Panc1 (cell line): ENCODE measurements at regions not wholly inside any gene's neighbourhood (a gene's known extent, or its start where the extent isn't known, plus 50 kb on each side); places are given as distances from the start of the nearest gene placed in this dataset.

Experiments
- ATAC-seq: fragments of 200-7000 bp; cut with Tn5 transposase; 2 replicates; pipeline ENCODE4 v1.9.1; 2020; ENCODE audit warnings: mild to moderate bottlenecking, moderate library complexity
- BruUV-seq: library from RNA; stranded (reverse); fragments of 400-500 nt; replicated peaks from 2 replicates; lab custom pipeline; 2021; lab: Mats Ljungman, UMichigan
- CTCF ChIA-PET: fragments of 300-600 bp; sonication (Branson Sonifier 250); formaldehyde crosslinking; loops from one replicate; lab custom pipeline; 2022; ENCODE audit warnings: antibody characterized with exemption; lab: Charles Lee
- POLR2A ChIA-PET: fragments of 300-600 bp; sonication (Branson Sonifier 250); formaldehyde crosslinking; loops from one replicate; lab custom pipeline; 2022; ENCODE audit warnings: antibody characterized with exemption; lab: Charles Lee
- DNase-seq: peaks from one replicate; pipeline ENCODE4 v3.0.0-alpha.2; 2010; ENCODE audit warnings: low read depth, low spot score
- H3K27ac ChIP-seq: 2 replicates; pipeline ENCODE4 v1.5.1; 2011; ENCODE audit warnings: mild to moderate bottlenecking, low read length, inconsistent platforms
- H3K27me3 ChIP-seq: fragments of 200-500 bp; sonication (Bioruptor generic); 2 replicates; pipeline ENCODE4 v1.6.0; 2014; ENCODE audit warnings: low read length, inconsistent platforms; ENCODE audit not compliant: control insufficient read depth, insufficient read depth
- H3K36me3 ChIP-seq: fragments of 200-500 bp; sonication (Bioruptor generic); 2 replicates; pipeline ENCODE4 v1.5.1; 2014; ENCODE audit warnings: inconsistent platforms, mild to moderate bottlenecking, low read length, moderate library complexity; ENCODE audit not compliant: control insufficient read depth, insufficient read depth
- H3K4me1 ChIP-seq: 2 replicates; pipeline ENCODE4 v1.5.1; 2011; ENCODE audit warnings: inconsistent platforms, mild to moderate bottlenecking, low read length, moderate library complexity; ENCODE audit not compliant: control insufficient read depth, insufficient read depth
- H3K4me3 ChIP-seq, 2 experiments: 2 replicates each; pipeline ENCODE4 v1.5.1; 2011 to 2012; ENCODE audit warnings: low read depth in 2 of 2, low read length in 2 of 2, mild to moderate bottlenecking in 2 of 2, inconsistent platforms in 1 of 2, moderate library complexity in 1 of 2
- H3K9me3 ChIP-seq: fragments of 200-500 bp; sonication (Bioruptor generic); 2 replicates; pipeline ENCODE4 v1.5.1; 2014; ENCODE audit warnings: low read depth, mild to moderate bottlenecking, inconsistent platforms, low read length, moderate library complexity; ENCODE audit not compliant: control insufficient read depth, insufficient read depth
- POLR2AphosphoS5 ChIP-seq: IDR thresholded peaks from 2 replicates; pipeline ENCODE4 v1.6.1; 2012; ENCODE audit warnings: mild to moderate bottlenecking, low read depth, low read length, moderate library complexity
- SIN3A ChIP-seq: IDR thresholded peaks from 2 replicates; pipeline ENCODE4 v1.6.1; 2012; ENCODE audit warnings: low read depth, mild to moderate bottlenecking, low read length, moderate library complexity, borderline replicate concordance; ENCODE audit not compliant: insufficient read depth
- TCF7L2 ChIP-seq: IDR thresholded peaks from 2 replicates; pipeline ENCODE4 v1.6.1; 2011; ENCODE audit warnings: mild to moderate bottlenecking, low read depth, low read length, inconsistent platforms
- in situ Hi-C: cut with HindIII; loops from 2 replicates; pipeline ENCODE4 v1.10.0; 2016; ENCODE audit warnings: low sequenced_read_pairs, low pct_unique_long_range_greater_than_20kb
- intact Hi-C: fragments of 100-400 bp; cut with micrococcal nuclease; formaldehyde crosslinking; loops from one replicate; pipeline ENCODE4 v1.10.0; 2022; ENCODE audit not compliant: unreplicated experiment
- TF ChIP-seq, protein P1 (sequence below): fragments of 450-650 bp; IDR thresholded peaks from 2 replicates; pipeline ENCODE4 v1.5.1; 2017; ENCODE audit warnings: mild to moderate bottlenecking
- TF ChIP-seq, protein P2 (sequence below), 2 experiments: IDR thresholded peaks; 2 replicates each; pipeline ENCODE4 v1.6.1; 2011 to 2012; ENCODE audit warnings: low read depth in 2 of 2, control low read depth in 1 of 2, low read length in 1 of 2, mild to moderate bottlenecking in 1 of 2, moderate library complexity in 1 of 2; ENCODE audit not compliant: insufficient read depth in 1 of 2

DNA sequence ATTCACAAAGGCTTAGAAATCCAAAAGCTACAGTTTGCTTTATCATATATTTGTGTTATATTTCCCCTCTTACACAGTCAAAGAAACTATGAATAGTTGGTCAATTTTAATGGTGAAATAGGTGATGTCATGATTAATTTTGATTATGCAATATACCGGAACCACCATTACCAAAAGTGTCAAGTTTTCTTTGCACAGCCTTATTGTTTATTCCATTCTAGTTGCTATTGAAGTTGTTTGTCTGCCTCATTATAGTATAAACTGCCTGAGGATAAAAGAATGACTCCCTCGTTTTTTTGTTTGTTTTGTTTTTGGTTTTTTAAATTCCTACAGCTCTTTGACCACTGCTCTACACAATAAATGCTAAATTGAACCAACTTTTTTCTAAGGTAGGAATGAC lies 690.6 kb upstream of the ZP4 start:
- Histone ChIP-seq H3K9me3 (no peaks in the 10 kb centered on the region), H3K4me3 (no peak overlapping the region), H3K36me3 (no peaks in the 10 kb centered on the region), H3K27ac (no peak overlapping the region), H3K27me3 (no peaks in the 10 kb centered on the region), H3K4me1 (no peaks in the 10 kb centered on the region)
- TF ChIP-seq, protein P1, sequence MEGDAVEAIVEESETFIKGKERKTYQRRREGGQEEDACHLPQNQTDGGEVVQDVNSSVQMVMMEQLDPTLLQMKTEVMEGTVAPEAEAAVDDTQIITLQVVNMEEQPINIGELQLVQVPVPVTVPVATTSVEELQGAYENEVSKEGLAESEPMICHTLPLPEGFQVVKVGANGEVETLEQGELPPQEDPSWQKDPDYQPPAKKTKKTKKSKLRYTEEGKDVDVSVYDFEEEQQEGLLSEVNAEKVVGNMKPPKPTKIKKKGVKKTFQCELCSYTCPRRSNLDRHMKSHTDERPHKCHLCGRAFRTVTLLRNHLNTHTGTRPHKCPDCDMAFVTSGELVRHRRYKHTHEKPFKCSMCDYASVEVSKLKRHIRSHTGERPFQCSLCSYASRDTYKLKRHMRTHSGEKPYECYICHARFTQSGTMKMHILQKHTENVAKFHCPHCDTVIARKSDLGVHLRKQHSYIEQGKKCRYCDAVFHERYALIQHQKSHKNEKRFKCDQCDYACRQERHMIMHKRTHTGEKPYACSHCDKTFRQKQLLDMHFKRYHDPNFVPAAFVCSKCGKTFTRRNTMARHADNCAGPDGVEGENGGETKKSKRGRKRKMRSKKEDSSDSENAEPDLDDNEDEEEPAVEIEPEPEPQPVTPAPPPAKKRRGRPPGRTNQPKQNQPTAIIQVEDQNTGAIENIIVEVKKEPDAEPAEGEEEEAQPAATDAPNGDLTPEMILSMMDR: no peak
- no peak for TF ChIP-seq TCF7L2
- no peak for TF ChIP-seq POLR2AphosphoS5
- no peak for TF ChIP-seq SIN3A
- TF ChIP-seq, protein P2, sequence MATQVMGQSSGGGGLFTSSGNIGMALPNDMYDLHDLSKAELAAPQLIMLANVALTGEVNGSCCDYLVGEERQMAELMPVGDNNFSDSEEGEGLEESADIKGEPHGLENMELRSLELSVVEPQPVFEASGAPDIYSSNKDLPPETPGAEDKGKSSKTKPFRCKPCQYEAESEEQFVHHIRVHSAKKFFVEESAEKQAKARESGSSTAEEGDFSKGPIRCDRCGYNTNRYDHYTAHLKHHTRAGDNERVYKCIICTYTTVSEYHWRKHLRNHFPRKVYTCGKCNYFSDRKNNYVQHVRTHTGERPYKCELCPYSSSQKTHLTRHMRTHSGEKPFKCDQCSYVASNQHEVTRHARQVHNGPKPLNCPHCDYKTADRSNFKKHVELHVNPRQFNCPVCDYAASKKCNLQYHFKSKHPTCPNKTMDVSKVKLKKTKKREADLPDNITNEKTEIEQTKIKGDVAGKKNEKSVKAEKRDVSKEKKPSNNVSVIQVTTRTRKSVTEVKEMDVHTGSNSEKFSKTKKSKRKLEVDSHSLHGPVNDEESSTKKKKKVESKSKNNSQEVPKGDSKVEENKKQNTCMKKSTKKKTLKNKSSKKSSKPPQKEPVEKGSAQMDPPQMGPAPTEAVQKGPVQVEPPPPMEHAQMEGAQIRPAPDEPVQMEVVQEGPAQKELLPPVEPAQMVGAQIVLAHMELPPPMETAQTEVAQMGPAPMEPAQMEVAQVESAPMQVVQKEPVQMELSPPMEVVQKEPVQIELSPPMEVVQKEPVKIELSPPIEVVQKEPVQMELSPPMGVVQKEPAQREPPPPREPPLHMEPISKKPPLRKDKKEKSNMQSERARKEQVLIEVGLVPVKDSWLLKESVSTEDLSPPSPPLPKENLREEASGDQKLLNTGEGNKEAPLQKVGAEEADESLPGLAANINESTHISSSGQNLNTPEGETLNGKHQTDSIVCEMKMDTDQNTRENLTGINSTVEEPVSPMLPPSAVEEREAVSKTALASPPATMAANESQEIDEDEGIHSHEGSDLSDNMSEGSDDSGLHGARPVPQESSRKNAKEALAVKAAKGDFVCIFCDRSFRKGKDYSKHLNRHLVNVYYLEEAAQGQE (IDR thresholded peaks at IDR 0.05; ENCODE audit: insufficient read depth in 1 of 2, low read depth in 2 of 2, low read length in 1 of 2): no peak
- in situ Hi-C loops (no loop called here), intact Hi-C loops (no loop called here)
- ChIA-PET POLR2A (no interaction called here), CTCF (no interaction called here)
- DNase-seq (no peak), ATAC-seq (no peak)
- no TSS peak for BruUV-seq

DNA sequence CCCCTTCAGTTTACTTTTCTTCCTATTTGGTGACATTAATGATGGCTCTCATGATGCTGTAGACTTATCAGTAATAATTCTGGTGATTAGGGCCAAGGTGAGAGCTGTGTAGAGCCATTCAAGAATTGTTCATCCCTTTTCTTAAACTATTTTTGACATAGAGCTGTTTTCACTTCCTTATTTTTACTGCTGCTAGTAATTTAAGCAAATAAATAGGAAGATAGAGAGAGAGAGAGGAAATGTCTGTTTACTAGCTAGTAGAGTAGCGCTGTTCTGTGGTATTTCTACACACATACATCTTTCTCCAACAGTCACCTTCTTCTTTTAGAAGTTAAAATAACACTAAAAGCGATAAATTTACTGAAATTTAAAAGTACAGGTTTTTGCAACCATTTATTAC lies 678.0 kb upstream of the ZP4 start:
- DNase-seq (no peak), ATAC-seq (no peak)
- intact Hi-C loops: no loop called here
- in situ Hi-C loops: no loop called here
- no TSS peak for BruUV-seq
- H3K36me3 ChIP-seq: no peaks in the 10 kb centered on the region
- TF ChIP-seq TCF7L2 (no peak), SIN3A (no peak), POLR2AphosphoS5 (no peak)
- TF ChIP-seq, protein P2 (IDR thresholded peaks at IDR 0.05; ENCODE audit: insufficient read depth in 1 of 2, low read depth in 2 of 2, low read length in 1 of 2): no peak
- TF ChIP-seq, protein P1: no peak
- no peaks in the 10 kb centered on the region for H3K27me3 ChIP-seq
- no peak overlapping the region for H3K4me3 ChIP-seq
- CTCF ChIA-PET: no interaction called here
- no peaks in the 10 kb centered on the region for H3K4me1 ChIP-seq
- no peaks in the 10 kb centered on the region for H3K9me3 ChIP-seq
- no peak overlapping the region for H3K27ac ChIP-seq
- POLR2A ChIA-PET: no interaction called here
